ENCODE measurements at regions not wholly inside any gene's neighbourhood (a gene's known extent, or its start where the extent isn't known, plus 50 kb on each side); places are given as distances from the start of the nearest gene placed in this dataset.

DNA sequence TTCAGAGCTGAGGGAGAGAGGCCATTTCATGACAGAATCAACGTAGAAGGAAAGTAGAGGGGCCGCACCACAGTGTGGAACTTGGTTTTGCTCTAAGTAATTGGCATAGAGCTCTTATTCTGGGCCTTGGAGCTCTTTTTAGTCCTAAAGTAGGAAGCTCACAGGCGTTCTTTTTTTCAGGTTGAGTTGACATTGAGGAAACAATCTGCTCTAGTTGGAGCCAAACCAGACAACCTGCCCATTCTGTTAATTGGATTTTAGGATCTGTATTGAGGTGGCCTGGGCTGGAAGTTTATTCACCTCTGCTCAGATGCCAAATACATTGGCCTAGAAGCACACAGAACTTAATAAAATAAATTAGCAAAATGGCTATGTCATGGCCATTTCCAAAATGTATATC is 1093.9 kb downstream of the ADGRL2 start:
- no peak overlapping the region for H3K4me3 ChIP-seq
- no peaks in the 10 kb centered on the region for H3K36me3 ChIP-seq
- H3K27me3 ChIP-seq (replicated peaks; ENCODE audit: insufficient read depth) = no peaks in the 10 kb centered on the region
- no peak overlapping the region for H3K27ac ChIP-seq
- TF ChIP-seq, protein P1, sequence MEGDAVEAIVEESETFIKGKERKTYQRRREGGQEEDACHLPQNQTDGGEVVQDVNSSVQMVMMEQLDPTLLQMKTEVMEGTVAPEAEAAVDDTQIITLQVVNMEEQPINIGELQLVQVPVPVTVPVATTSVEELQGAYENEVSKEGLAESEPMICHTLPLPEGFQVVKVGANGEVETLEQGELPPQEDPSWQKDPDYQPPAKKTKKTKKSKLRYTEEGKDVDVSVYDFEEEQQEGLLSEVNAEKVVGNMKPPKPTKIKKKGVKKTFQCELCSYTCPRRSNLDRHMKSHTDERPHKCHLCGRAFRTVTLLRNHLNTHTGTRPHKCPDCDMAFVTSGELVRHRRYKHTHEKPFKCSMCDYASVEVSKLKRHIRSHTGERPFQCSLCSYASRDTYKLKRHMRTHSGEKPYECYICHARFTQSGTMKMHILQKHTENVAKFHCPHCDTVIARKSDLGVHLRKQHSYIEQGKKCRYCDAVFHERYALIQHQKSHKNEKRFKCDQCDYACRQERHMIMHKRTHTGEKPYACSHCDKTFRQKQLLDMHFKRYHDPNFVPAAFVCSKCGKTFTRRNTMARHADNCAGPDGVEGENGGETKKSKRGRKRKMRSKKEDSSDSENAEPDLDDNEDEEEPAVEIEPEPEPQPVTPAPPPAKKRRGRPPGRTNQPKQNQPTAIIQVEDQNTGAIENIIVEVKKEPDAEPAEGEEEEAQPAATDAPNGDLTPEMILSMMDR (IDR thresholded peaks at IDR 0.05) = no peak
- H3K4me1 ChIP-seq (ENCODE audit: control insufficient read depth in 1 of 2, low read depth in 2 of 2) = no peaks in the 10 kb centered on the region
- no peak for DNase-seq (ENCODE audit: low spot score)
- ATAC-seq (ENCODE audit: insufficient number of reproducible peaks, low FRiP score, low read depth) = no peak
- H3K9me3 ChIP-seq = no peaks in the 10 kb centered on the region

DNA sequence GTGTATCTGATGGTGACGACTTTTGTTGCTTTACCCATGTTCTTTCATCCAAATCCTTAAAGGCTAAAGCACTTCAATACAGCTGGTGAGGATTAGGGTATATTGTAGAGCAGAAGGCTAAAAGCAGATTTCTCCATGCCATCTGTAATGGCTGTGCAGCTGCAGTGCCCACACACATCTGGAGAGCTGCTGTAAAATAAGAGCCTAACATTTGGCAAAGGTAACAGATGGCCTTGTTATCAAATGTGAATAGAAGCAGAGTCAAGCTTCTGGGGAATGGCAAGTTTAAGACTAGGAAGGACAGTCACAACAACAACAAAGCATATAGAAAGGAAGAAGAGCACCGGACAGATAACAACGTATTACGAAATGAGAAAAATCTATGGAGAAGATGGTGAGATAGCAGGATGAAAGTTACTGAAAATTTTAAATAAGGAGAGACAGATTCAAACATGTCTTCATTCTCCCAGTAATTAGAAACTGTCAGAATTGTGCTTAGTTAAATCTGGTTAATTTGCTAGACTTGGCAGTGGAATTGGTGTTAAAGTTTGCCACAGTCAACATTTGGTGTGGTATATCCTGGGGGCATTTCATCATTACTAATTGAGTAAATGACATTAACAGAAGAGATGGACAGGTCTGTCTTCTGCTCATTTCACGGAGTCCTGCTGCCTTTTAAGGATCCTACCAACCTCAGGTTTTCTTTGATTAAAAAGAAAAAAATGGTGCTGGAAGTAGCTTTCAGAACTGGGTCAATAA is 1093.2 kb downstream of the ADGRL2 start:
- no peaks in the 10 kb centered on the region for H3K27me3 ChIP-seq (replicated peaks; ENCODE audit: insufficient read depth)
- no peak overlapping the region for H3K4me3 ChIP-seq
- no peaks in the 10 kb centered on the region for H3K4me1 ChIP-seq (ENCODE audit: control insufficient read depth in 1 of 2, low read depth in 2 of 2)
- TF ChIP-seq, protein P1 (IDR thresholded peaks at IDR 0.05) = no peak
- no peak overlapping the region for H3K27ac ChIP-seq
- DNase-seq (ENCODE audit: low spot score) (no peak), ATAC-seq (ENCODE audit: insufficient number of reproducible peaks, low FRiP score, low read depth) (no peak)
- H3K36me3 ChIP-seq = no peaks in the 10 kb centered on the region
- no peaks in the 10 kb centered on the region for H3K9me3 ChIP-seq

DNA sequence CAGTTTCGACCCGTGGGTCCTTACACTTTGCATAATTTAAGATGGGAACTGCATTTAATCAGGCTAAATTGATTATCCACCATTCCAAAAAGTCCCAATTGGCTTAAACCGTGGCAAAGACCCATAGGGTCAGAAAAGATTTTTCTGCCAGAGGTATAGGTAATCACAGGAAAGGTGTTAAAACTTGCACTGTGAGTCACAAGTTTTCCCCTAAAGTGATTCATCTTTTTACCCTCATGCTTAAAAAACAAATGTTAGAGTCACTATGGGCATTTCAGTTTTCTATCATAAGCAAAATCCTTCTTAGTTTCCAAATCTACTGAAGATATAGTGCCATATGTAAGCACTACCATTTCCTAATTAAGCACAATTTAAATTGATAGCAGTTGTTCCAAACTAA is 1079.8 kb downstream of the ADGRL2 start:
- ATAC-seq (ENCODE audit: insufficient number of reproducible peaks, low FRiP score, low read depth) (no peak), DNase-seq (ENCODE audit: low spot score) (no peak)
- Histone ChIP-seq H3K27ac (no peak overlapping the region), H3K36me3 (no peaks in the 10 kb centered on the region), H3K27me3 (replicated peaks; ENCODE audit: insufficient read depth) (no peaks in the 10 kb centered on the region), H3K9me3 (no peaks in the 10 kb centered on the region), H3K4me1 (ENCODE audit: control insufficient read depth in 1 of 2, low read depth in 2 of 2) (no peaks in the 10 kb centered on the region), H3K4me3 (no peak overlapping the region)
- TF ChIP-seq, protein P1 (IDR thresholded peaks at IDR 0.05) = no peak

DNA sequence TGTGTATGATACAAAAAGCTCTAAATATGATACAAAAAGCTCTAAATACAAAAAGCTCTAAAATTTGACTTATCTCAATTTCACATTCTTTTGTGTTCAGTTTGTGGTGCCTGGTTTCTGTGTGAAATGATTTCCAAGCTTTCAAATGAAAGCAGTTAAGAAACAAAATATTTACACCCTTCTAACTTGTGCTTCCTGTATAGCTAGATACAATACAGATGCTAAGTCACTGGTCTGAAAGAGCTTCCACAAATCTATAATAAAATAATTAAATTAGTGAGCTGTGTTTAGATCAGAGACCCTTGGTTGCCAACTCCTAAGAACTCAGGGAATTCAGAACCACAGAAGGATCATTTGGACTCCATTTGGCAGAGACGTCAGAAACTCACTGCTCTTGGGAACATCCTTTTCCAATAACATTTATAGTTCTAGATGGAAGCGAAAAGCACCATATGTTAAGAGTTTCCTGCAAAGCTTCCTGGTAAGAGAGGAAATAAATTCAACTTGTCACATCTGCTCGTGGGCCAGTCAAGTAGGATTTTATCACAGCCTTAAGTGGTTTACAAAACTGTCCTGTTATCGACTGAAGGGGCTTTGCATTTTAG is 1079.1 kb downstream of the ADGRL2 start:
- H3K9me3 ChIP-seq = no peaks in the 10 kb centered on the region
- TF ChIP-seq, protein P1 (IDR thresholded peaks at IDR 0.05) = no peak
- H3K27ac ChIP-seq = no peak overlapping the region

DNA sequence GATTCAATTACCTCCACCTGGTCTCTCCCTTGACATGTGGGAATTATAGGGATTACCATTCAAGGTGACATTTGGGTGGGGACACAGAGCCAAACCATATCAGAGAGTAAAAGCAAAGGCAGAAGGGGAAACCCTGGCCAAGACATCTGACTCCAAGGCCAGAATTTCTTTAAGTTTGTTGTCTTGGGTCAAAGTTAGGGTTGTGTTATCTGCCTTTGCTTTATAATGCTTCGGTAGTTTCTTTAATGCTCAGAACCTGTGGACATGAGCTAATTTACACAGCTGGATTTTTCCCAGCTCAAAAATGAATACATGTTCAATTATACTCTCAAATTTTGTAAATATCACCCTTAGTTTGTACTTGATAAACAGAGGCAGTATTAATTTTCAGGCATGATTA is 1074.4 kb downstream of the ADGRL2 start:
- H3K9me3 ChIP-seq = no peaks in the 10 kb centered on the region
- ATAC-seq (ENCODE audit: insufficient number of reproducible peaks, low FRiP score, low read depth) = no peak

More for the DNA sequence above, 1079.1 kb downstream of the ADGRL2 start:
- Histone ChIP-seq H3K4me3 (no peak overlapping the region), H3K27me3 (replicated peaks; ENCODE audit: insufficient read depth) (no peaks in the 10 kb centered on the region), H3K4me1 (ENCODE audit: control insufficient read depth in 1 of 2, low read depth in 2 of 2) (no peaks in the 10 kb centered on the region), H3K36me3 (no peaks in the 10 kb centered on the region)
- DNase-seq (ENCODE audit: low spot score) (no peak), ATAC-seq (ENCODE audit: insufficient number of reproducible peaks, low FRiP score, low read depth) (no peak)

More for the DNA sequence above, 1074.4 kb downstream of the ADGRL2 start:
- H3K36me3 ChIP-seq = no peaks in the 10 kb centered on the region
- no peaks in the 10 kb centered on the region for H3K27me3 ChIP-seq (replicated peaks; ENCODE audit: insufficient read depth)
- H3K27ac ChIP-seq = no peak overlapping the region
- no peak overlapping the region for H3K4me3 ChIP-seq
- DNase-seq (ENCODE audit: low spot score) = no peak
- TF ChIP-seq, protein P1 (IDR thresholded peaks at IDR 0.05) = no peak
- no peaks in the 10 kb centered on the region for H3K4me1 ChIP-seq (ENCODE audit: control insufficient read depth in 1 of 2, low read depth in 2 of 2)

Data from thoracic aorta (tissue), 2 donors.